ENCODE measurements at regions not wholly inside any gene's neighbourhood (a gene's known extent, or its start where the extent isn't known, plus 50 kb on each side); places are given as distances from the start of the nearest gene placed in this dataset.

- TF ChIP-seq CTCF (conservative IDR thresholded peaks at IDR 0.05; ENCODE audit: low read depth, low read length) (no peak), ELK1 (IDR thresholded peaks at IDR 0.05; ENCODE audit: borderline replicate concordance, low read depth, low read length) (no peak), POLR2A (IDR thresholded peaks at IDR 0.05; ENCODE audit: low read depth, low read length) (no peak), SMC3 (IDR thresholded peaks at IDR 0.05; ENCODE audit: low read depth, low read length) (no peak), MAFK (IDR thresholded peaks at IDR 0.05; ENCODE audit: low read depth, low read length) (no peak), RFX5 (IDR thresholded peaks at IDR 0.05; ENCODE audit: low read depth, low read length) (no peak), MXI1 (IDR thresholded peaks at IDR 0.05; ENCODE audit: borderline replicate concordance, low read depth, low read length) (no peak), RAD21 (IDR thresholded peaks at IDR 0.05; ENCODE audit: low read length) (no peak)
Measured at GRCh38 chr3:43871627-43872245, 181.0 kb downstream of the ABHD5 start.

Measured in IMR-90 (cell line).